ENCODE measurements at regions not wholly inside any gene's neighbourhood (a gene's known extent, or its start where the extent isn't known, plus 50 kb on each side); places are given as distances from the start of the nearest gene placed in this dataset.

- TF ChIP-seq, protein P1, sequence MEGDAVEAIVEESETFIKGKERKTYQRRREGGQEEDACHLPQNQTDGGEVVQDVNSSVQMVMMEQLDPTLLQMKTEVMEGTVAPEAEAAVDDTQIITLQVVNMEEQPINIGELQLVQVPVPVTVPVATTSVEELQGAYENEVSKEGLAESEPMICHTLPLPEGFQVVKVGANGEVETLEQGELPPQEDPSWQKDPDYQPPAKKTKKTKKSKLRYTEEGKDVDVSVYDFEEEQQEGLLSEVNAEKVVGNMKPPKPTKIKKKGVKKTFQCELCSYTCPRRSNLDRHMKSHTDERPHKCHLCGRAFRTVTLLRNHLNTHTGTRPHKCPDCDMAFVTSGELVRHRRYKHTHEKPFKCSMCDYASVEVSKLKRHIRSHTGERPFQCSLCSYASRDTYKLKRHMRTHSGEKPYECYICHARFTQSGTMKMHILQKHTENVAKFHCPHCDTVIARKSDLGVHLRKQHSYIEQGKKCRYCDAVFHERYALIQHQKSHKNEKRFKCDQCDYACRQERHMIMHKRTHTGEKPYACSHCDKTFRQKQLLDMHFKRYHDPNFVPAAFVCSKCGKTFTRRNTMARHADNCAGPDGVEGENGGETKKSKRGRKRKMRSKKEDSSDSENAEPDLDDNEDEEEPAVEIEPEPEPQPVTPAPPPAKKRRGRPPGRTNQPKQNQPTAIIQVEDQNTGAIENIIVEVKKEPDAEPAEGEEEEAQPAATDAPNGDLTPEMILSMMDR (IDR thresholded peaks at IDR 0.05), result no peak
- no peak for TF ChIP-seq POLR2AphosphoS5 (IDR thresholded peaks at IDR 0.05)
Measured at GRCh38 chr18:2442726-2443275, 128.5 kb downstream of the METTL4 start.

Data from breast epithelium (tissue), 3 donors.